Osteocyte (in vitro differentiated cells): ENCODE measurements at regions not wholly inside any gene's neighbourhood (a gene's known extent, or its start where the extent isn't known, plus 50 kb on each side); places are given as distances from the start of the nearest gene placed in this dataset.
"Not testable (repeated sequence)": the region's sequence is repeated elsewhere in the genome, so short reads cannot be mapped to it uniquely, and the experiment has no call there.

Experiments
- DNase-seq: peaks from one replicate; pipeline ENCODE4 v3.0.0; 2021; ENCODE audit warnings: mixed read lengths; ENCODE audit not compliant: unreplicated experiment; ENCODE audit errors: extremely low spot score
- H3K27ac Mint-ChIP-seq: one replicate; pipeline ENCODE4 v1.8.0; 2021; ENCODE audit warnings: mild to moderate bottlenecking, mixed read lengths; ENCODE audit not compliant: unreplicated experiment
- H3K27me3 Mint-ChIP-seq: one replicate; pipeline ENCODE4 v1.8.0; 2021; ENCODE audit warnings: mixed read lengths; ENCODE audit not compliant: unreplicated experiment
- H3K36me3 Mint-ChIP-seq: one replicate; pipeline ENCODE4 v1.8.0; 2021; ENCODE audit warnings: mixed read lengths; ENCODE audit not compliant: unreplicated experiment
- H3K4me1 Mint-ChIP-seq: one replicate; pipeline ENCODE4 v1.8.0; 2021; ENCODE audit warnings: mixed read lengths; ENCODE audit not compliant: unreplicated experiment
- H3K4me3 Mint-ChIP-seq: one replicate; pipeline ENCODE4 v1.8.0; 2021; ENCODE audit warnings: mild to moderate bottlenecking, moderate library complexity, mixed read lengths; ENCODE audit not compliant: unreplicated experiment
- H3K9me3 Mint-ChIP-seq: one replicate; pipeline ENCODE4 v1.8.0; 2021; ENCODE audit warnings: mixed read lengths; ENCODE audit not compliant: unreplicated experiment
- CTCF ChIP-seq: fragments of 200-600 bp; sonication (generic); IDR thresholded peaks from 2 replicates; pipeline ENCODE4 v1.5.0; 2021; ENCODE audit warnings: antibody characterized with exemption, mild to moderate bottlenecking, moderate library complexity

- no peak for DNase-seq
- TF ChIP-seq CTCF = no peak
- Mint-ChIP-seq H3K27ac (no peak overlapping the region), H3K9me3 (no peaks in the 10 kb centered on the region), H3K4me3 (no peak overlapping the region), H3K36me3 (no peaks in the 10 kb centered on the region), H3K4me1 (peaks cover 21% of the 10 kb centered on the region), H3K27me3 (no peaks in the 10 kb centered on the region)
Observed at GRCh38 chr12:19912991-19913390, 455.3 kb upstream of the PDE3A start.

- Mint-ChIP-seq H3K9me3 (no peaks in the 10 kb centered on the region), H3K4me1 (peaks cover 24% of the 10 kb centered on the region), H3K36me3 (no peaks in the 10 kb centered on the region), H3K27ac (no peak overlapping the region), H3K27me3 (no peaks in the 10 kb centered on the region), H3K4me3 (no peak overlapping the region)
- peak; percentile 71 for TF ChIP-seq CTCF
- DNase-seq = no peak
Observed at GRCh38 chr12:19915392-19916195, 452.7 kb upstream of the PDE3A start.

- TF ChIP-seq CTCF = no peak
- H3K4me1 Mint-ChIP-seq = peaks cover 24% of the 10 kb centered on the region
- no peaks in the 10 kb centered on the region for H3K9me3 Mint-ChIP-seq
- H3K4me3 Mint-ChIP-seq = no peak overlapping the region
- no peaks in the 10 kb centered on the region for H3K27me3 Mint-ChIP-seq
- H3K36me3 Mint-ChIP-seq = no peaks in the 10 kb centered on the region
- no peak for DNase-seq
- H3K27ac Mint-ChIP-seq = no peak overlapping the region
Observed at GRCh38 chr12:19916196-19916753, 452.1 kb upstream of the PDE3A start.

GRCh38 chr12:19916974-19917373, 451.4 kb upstream of the PDE3A start:
- Mint-ChIP-seq H3K4me3 (no peak overlapping the region), H3K36me3 (no peaks in the 10 kb centered on the region), H3K27me3 (no peaks in the 10 kb centered on the region), H3K27ac (no peak overlapping the region), H3K4me1 (peaks cover 24% of the 10 kb centered on the region), H3K9me3 (no peaks in the 10 kb centered on the region)
- no peak for DNase-seq
- TF ChIP-seq CTCF = no peak

- H3K27ac Mint-ChIP-seq, H3K4me3 Mint-ChIP-seq, H3K27me3 Mint-ChIP-seq, H3K9me3 Mint-ChIP-seq, H3K36me3 Mint-ChIP-seq, DNase-seq: not testable (repeated sequence)
- H3K4me1 Mint-ChIP-seq = peaks cover 18% of the 10 kb centered on the region
Observed at GRCh38 chr12:19921716-19922115, 446.6 kb upstream of the PDE3A start.
